ENCODE measurements at regions not wholly inside any gene's neighbourhood (a gene's known extent, or its start where the extent isn't known, plus 50 kb on each side); places are given as distances from the start of the nearest gene placed in this dataset.
A peak's percentile ranks its signal among the peaks of the same experiment; 100 is the strongest.

- 79 to 89% (median 87%) methylated on average over 12 of the region's 12 CpGs for WGBS, 3 donors
- Histone ChIP-seq H3K9me3 (no peaks in the 10 kb centered on the region), H3K4me1 (ENCODE audit: insufficient read depth) (no peaks in the 10 kb centered on the region), H3K27ac (no peak overlapping the region), H3K36me3 (no peaks in the 10 kb centered on the region), H3K27me3 (no peaks in the 10 kb centered on the region), H3K4me3 (no peak overlapping the region)
- TF ChIP-seq CTCF (IDR thresholded peaks at IDR 0.05) (no peak), EP300 (IDR thresholded peaks at IDR 0.05) (no peak), POLR2A (IDR thresholded peaks at IDR 0.05) (no peak)
- intact Hi-C loops (cut with DNase I), result no loop called here
- DNase-seq, result peak in 2 of 5 donors; percentile 10 to 11
Measured at GRCh38 chr15:31262901-31263671, 63.5 kb upstream of the KLF13 start.

- Histone ChIP-seq H3K4me1 (ENCODE audit: insufficient read depth) (no peaks in the 10 kb centered on the region), H3K27ac (no peak overlapping the region), H3K4me3 (no peak overlapping the region), H3K36me3 (no peaks in the 10 kb centered on the region), H3K9me3 (no peaks in the 10 kb centered on the region), H3K27me3 (no peaks in the 10 kb centered on the region)
- WGBS, 3 donors, result 76 to 82% (median 77%) methylated on average over 22 to 24 of the region's 24 CpGs
- intact Hi-C loops (cut with DNase I), result no loop called here
- peak in 2 of 5 donors; percentile 32 to 49 for DNase-seq
- TF ChIP-seq CTCF (IDR thresholded peaks at IDR 0.05) (no peak), POLR2A (IDR thresholded peaks at IDR 0.05) (no peak), EP300 (IDR thresholded peaks at IDR 0.05) (no peak)
Measured at GRCh38 chr15:31263751-31264558, 62.7 kb upstream of the KLF13 start.

- no peak for TF ChIP-seq POLR2A (IDR thresholded peaks at IDR 0.05)
- TF ChIP-seq CTCF (IDR thresholded peaks at IDR 0.05), result no peak
- no peak for TF ChIP-seq EP300 (IDR thresholded peaks at IDR 0.05)
- no peak for DNase-seq
- Histone ChIP-seq H3K9me3 (no peaks in the 10 kb centered on the region), H3K4me1 (ENCODE audit: insufficient read depth) (no peaks in the 10 kb centered on the region), H3K27ac (no peak overlapping the region), H3K27me3 (no peaks in the 10 kb centered on the region), H3K36me3 (no peaks in the 10 kb centered on the region), H3K4me3 (no peak overlapping the region)
- 86 to 94% (median 88%) methylated on average over 6 of the region's 6 CpGs for WGBS, 3 donors
- intact Hi-C loops (cut with DNase I), result no loop called here
Measured at GRCh38 chr15:31264559-31265089, 62.0 kb upstream of the KLF13 start.

GRCh38 chr15:31265090-31265870 lies 61.4 kb upstream of the KLF13 start:
- Histone ChIP-seq H3K36me3 (no peaks in the 10 kb centered on the region), H3K27me3 (no peaks in the 10 kb centered on the region), H3K4me3 (no peak overlapping the region), H3K27ac (no peak overlapping the region), H3K4me1 (ENCODE audit: insufficient read depth) (no peaks in the 10 kb centered on the region), H3K9me3 (no peaks in the 10 kb centered on the region)
- WGBS, 3 donors, result 60 to 80% (median 79%) methylated on average over 21 of the region's 21 CpGs
- intact Hi-C loops (cut with DNase I), result no loop called here
- TF ChIP-seq CTCF (IDR thresholded peaks at IDR 0.05) (no peak), POLR2A (IDR thresholded peaks at IDR 0.05) (no peak), EP300 (IDR thresholded peaks at IDR 0.05) (no peak)
- DNase-seq, result peak in 2 of 5 donors; percentile 11 to 23

All from ovary (tissue), 7 donors.